GM19468 (cell line): ENCODE measurements at regions not wholly inside any gene's neighbourhood (a gene's known extent, or its start where the extent isn't known, plus 50 kb on each side); places are given as distances from the start of the nearest gene placed in this dataset.
"Not testable (repeated sequence)": the region's sequence is repeated elsewhere in the genome, so short reads cannot be mapped to it uniquely, and the experiment has no call there.

Experiments used
- ATAC-seq: cut with Tn5 transposase; IDR thresholded peaks from one replicate; pipeline ENCODE4 v1.9.1; 2021; ENCODE audit warnings: mild to moderate bottlenecking, moderate library complexity, moderate number of reproducible peaks; ENCODE audit not compliant: unreplicated experiment; ENCODE audit errors: extremely low read depth

DNA sequence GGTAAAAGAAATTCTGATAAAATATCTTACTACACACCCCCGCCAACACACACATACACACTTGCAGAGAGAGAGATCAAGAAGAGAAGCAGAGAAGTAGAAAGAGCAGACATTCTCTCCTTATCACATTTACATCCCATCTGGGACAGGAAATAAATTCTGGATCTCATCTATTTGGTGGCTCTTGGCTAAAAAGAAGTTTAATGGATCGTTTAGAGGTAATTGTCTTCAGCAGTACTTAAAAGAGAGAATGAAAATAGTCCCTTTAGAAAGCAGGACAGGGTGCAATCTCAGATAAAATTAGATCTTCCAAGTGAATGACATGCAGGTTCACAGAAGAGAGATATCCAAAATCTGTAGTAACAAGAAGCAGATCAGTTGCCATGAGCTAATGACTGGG lies 1392.5 kb downstream of the RAPGEF2 start:
- no peak for ATAC-seq

DNA sequence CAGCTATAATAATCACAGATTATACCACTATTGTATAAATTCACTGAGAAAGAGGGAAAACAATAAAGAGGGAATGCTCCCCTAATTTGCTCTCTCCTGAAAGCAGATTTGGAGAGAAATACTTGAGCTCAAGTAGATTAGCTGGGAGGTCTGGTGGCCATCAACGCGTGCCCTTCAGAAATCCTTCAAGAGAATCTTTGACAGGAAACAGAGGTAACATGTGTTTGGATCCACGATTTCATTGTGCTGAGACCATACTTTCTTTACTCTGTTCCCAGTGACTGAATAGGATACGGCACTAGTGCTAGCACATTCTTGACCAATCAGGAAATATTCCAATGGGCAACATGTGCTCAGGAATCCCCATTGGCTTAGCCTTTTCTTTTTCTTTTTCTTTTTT lies 1395.3 kb downstream of the RAPGEF2 start:
- ATAC-seq: no peak

DNA sequence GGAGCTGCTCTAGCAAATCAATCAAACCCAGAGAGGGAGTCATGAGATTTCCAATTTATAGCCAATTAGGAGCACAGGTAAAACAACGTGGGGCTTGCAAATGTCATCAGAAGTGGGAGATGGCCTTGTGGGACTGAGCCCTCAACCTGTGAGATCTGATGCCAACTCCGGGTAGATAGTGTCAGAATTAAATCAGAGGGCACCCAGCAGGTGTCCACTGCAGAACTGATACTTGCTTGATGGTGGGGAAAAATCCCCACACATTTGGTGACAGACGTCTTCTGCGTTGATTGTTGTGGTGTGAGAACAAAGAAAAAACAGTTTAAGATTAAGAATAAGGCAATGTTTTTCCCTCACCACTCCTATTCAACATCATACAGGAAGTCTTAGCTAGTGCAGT lies 1402.8 kb downstream of the RAPGEF2 start:
- no peak for ATAC-seq

DNA sequence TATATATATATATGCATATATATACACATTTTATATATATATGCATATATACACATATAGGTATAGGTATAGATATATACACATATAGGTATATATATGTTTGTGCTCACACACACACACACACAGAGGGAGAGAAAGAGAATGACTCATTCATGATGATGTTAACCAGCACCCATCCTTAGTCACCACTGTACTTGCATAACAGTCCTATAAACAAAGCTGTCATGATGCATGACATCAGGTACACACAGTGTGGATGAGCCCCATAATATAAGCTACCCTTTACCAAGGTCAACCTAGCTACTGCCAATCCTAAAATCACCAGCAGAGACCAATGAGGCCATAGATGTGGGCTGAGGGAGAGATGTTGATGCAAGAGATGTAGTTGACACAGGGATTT lies 1408.0 kb downstream of the RAPGEF2 start:
- ATAC-seq: no peak

DNA sequence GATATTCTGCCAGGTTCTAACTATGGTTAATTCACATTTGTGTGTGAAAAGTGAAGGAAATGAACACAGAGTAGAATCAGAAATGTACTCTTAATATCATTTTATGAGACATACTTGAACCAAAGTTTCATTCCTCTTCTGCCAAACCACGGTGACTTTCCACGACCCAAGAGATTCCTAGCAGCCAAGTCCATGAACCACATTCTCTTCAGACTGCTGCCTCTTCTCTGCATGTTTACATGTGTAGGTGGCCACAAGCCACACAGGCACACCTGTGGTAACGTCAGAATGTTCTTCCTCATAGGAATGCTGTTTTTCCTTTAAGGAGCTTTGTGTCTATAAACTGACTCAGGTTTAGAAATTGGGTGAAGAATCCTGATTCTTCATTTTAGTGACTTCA lies 1411.2 kb downstream of the RAPGEF2 start:
- ATAC-seq: no peak

DNA sequence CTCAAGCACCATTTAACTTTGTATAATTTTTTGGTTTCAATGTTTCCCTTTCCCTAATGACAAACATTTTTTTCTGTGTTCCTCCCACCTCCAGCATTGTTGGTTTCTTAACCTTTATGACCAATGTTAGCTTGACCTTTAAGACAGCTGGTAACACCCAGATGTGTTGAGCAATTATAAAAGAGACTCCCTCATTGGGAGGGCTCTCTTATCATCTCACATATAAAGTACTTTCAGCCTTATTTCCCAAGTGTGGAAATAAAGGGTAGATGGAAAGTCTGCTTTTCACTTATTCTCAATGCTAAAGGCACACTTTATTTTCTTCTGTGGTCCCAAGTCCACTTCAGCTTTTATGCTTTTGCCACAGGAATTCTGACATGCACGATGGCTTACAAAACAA lies 1420.4 kb downstream of the RAPGEF2 start:
- no peak for ATAC-seq

DNA sequence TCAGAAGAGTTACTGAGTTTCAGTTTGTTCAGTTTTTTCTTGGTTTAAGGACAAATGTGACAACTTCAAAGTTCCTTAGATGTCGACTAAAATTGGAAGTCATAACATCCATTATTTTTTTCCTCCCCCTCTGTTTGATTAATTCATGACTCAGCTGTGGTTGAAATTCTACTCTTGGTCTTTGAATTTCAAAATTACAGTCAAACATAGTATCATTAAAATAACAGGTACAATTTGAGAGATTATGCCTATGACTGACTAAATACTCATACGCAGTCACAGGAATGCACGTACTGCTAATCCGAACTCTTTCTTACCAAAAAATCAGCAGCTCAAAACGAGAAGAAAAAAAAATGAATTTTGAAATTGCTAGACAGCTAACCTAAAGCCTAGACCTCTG lies 1434.8 kb downstream of the RAPGEF2 start:
- no peak for ATAC-seq

DNA sequence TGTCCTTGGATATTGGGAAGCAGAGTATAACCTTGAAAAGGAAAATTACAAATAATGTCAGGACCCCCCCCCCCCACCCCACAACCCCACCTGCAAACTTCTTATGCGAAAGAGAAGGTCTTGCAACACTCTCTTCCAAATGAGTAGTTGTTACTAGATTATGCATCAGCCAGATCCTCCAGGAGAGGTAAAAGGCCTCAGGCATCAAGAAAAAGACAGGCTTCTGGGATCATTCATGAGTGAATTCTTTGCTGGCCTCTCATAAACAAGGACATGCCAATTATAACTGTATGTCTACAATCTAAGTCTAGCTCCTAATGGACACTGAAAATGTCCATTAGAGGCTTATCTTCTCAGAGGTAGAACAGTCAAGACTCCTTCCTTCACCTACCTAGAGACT lies 1443.3 kb downstream of the RAPGEF2 start:
- ATAC-seq: no peak

DNA sequence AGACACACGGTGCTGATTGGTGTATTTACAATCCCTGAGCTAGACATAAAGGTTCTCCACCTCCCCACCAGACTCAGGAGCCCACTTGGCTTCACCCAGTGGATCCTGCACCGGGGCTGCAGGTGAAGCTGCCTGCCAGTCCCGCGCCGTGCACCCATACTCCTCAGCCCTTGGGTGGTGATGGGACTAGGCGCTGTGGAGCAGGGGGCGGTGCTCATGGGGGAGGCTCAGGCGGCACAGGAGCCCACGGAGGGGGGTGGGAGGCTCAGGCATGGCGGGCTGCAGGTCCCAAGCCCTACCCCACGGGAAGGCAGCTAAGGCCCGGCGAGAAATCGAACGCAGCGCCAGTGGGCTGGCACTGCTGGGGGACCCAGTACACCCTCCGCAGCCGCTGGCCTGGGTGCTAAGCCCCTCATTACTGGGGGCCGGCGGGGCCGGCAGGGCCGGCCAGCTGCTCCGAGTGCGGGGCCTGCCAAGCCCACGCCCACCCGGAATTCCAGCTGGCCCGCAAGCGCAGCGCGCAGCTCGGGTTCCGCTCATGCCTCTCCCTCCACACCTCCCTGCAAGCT lies 1447.2 kb downstream of the RAPGEF2 start:
- not testable (repeated sequence) for ATAC-seq

DNA sequence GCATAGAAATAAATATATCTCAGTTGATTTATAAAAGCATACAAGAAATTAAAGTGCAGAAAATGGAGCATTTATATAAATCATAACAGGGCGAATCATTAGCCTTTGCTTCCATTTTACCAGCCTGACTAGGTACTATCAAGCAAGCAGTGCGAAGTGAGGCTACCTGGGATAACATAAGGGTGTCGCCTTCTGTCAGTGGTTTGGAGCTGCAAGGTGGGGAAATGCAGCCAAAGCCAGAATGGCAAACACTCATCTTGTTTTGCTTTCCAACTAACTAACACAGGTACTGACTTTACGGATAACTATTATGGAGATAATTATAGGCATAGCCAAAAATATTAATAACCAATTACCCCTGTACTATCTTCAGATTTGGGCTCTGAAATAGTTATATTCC lies 1459.8 kb downstream of the RAPGEF2 start:
- ATAC-seq: no peak

DNA sequence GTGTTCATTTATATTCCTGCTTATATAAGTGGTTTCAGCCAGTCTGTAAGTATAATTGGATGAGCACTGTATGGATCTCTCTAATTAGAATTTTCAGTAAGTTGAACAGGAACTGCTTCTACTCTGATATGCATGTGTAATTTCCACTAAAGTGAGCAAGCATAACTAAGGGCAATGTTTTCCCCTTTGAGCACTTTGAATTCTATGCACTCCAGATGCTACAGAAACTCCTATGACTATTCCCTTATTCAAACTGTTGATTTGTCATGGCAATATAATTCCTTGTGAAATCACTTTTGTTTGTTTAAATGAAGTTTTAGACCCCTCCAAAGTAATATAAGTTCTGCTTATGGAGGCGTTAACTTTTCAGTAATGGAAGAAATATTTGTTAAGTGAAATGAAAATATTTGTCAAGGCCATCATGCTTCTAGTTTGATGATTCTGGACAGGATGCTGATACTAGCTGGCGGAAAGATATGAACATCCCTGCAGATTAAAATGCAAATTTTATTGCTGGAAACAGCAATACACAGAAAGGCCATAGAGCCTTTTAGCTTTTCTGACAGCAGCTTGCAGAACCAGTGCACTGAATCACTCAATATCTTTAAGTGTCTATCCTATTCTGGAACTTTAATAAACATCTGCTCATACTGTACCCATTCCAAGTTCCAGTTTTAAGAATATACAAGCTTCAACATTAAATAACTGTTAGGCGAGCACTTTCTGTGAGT lies 1460.8 kb downstream of the RAPGEF2 start:
- ATAC-seq: no peak

DNA sequence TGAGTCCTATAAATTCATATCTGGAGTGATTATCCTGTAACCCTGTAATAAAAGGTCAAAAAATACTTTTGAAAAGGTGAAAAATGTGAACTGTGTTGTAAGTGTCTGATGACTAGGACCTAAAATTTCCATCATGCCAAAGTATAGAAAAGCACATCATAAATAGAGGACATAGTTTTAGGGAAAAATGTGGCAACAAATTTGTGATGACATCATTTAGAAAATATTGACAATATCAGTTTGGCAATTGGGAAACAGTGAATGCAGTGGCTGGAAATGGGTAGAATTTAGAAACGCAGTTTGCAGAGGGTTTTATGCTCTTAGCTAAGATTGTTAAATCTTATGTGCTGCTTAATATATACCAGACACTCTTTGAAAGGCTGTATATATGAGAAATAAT lies 1464.8 kb downstream of the RAPGEF2 start:
- no peak for ATAC-seq

DNA sequence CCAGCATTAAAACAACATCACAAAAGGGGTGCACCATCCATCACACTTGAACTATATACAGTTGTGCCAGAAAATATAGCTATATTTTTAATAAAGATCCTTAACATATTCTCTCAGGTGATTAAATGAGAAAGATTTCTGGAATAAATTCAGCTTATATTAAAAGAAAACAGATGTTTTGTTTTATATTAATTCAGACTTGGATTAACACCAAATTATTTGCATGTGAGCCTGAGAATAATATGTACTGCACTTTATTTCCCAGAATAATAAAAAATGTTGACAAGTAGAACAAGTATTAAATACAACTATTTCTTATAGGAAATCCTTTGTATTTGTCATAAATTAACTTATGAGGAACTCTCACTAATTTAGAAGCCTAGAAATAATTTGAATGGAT lies 1467.4 kb downstream of the RAPGEF2 start:
- ATAC-seq: no peak

DNA sequence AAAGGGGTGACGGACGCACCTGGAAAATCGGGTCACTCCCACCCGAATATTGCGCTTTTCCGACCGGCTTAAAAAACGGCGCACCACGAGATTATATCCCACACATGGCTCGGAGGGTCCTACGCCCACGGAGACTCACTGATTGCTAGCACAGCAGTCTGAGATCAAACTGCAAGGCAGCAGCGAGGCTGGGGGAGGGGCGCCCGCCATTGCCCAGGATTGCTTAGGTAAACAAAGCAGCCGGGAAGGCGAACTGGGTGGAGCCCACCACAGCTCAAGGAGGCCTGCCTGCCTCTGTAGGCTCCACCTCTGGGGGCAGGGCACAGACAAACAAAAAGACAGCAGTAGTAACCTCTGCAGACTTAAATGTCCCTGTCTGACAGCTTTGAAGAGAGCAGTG lies 1471.4 kb downstream of the RAPGEF2 start:
- ATAC-seq: not testable (repeated sequence)

DNA sequence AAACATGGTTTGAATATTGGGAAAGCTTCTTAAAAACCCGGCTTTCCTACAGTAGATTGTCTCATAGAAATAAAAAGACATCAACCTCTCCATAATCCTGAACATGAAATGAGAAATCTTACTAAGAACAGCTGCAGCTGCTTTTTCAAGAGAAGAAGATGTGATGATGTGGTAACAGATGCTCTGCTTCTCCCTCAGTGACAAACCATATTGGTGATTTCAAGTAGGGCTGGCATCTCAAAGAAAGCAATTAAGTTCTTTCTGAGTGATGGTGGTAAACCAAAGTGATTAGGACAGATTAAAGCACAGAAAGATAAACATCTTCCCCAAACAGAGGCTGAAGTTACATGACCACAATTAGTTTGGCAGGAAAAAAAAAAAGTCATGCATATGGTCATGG lies 1477.7 kb downstream of the RAPGEF2 start:
- ATAC-seq: no peak

DNA sequence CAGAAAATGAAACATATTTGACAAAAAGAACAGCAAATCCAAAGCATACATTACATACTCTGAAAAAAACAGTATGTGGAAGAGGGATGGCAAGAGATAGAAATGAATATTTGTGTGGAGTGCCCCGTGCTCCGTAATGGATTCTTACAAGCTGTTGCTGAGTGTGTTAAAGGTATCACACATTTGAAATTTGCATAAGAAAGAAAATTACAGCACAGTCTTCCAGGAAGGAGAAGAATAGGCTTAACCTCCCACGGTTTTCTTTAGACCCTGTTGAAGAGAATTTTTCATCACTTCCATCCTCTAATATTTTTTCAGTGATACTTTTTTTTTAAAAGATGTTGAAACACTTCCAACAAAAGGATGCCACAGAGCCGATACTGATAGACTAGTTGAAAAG lies 1489.4 kb downstream of the RAPGEF2 start:
- no peak for ATAC-seq

DNA sequence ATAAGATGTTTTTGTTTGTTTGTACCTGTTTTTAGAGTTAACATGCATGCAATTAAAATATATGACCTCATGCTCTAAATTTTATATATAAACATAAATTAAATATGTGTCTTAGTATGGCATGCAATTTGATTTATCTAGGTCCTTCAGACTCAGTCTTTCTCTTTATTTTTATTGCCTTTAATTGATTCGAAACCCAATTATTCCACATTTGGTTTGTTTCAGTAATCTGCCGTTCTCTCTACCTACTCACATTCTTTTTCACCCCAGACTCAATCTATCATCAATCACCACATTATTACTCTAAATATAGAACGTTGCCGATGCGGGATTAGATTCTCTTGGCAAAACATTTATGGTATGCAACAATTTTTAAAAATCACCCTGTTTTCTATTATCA lies 1492.8 kb downstream of the RAPGEF2 start:
- no peak for ATAC-seq

DNA sequence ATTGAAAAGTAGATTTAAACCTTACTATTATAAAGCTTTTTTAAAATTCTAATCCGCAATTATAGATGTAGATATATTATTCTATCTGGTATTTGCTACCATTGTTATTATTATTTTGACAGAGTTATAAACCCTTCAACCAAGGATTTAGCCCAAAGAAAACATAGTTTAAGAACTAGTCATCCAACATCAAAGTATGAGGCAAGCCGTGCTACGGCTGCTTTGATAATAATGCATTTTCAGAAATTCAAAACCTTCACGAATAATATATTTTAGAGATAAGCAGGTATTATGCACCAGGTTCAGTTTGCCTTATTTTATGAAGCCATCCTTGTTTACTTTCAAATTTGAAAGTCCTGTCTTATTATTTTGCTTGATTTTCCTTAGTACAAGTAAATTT lies 1501.7 kb downstream of the RAPGEF2 start:
- ATAC-seq: no peak

DNA sequence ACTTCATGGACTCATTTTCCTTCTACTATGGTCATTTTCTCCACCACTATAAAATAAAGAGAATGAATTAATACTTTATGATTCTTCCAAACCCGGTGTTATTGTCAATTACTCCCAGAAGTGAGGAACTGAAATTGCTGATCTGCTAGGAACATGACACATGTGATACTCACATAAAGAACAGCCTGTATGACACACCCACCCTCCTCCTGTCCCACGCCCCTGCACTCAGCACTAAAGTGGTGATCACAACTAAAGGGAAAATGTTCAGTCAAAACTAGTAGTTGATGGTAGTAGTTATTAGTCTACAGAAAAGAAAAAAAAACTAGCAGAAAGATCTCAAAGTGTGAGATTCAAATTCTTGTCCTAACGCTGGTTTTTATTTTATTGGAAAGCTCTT lies 1508.3 kb downstream of the RAPGEF2 start:
- no peak for ATAC-seq

DNA sequence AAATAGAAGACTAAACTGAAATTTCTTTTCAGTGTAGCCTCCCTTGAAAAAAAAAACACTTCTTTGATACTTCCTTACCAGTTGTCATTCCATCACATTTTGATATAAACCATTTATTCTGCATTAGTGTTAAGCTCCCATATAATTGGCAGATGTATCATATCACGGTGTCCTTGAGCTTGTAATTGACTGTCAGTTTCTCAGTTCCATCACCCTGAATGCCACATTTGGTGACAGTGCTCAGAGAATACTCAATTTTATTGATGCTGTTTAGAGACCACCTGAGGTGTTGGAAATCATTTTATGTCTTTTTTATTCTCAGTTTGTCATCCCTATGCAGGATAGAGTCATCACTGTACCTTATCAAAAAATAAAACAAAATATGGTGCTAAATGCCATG lies 1528.2 kb downstream of the RAPGEF2 start:
- ATAC-seq: no peak

DNA sequence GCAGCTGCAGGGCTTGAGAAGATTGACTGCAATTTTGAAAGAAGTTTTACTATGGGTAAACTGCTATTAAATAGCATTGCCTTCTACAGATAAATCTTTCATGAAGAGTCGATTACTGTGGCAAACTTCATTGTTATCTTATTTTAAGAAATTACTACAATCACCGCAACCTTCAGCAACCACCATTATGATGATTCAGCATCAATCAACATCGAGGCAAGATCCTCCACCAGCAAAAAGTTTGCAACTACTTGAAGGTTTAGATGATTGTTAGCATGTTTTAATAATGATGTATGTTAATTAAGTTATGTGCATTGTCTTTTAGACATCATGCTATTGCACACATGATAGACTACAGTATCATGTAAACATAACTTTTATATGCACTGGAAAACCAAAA lies 1511.0 kb downstream of the FSTL5 start:
- no peak for ATAC-seq

DNA sequence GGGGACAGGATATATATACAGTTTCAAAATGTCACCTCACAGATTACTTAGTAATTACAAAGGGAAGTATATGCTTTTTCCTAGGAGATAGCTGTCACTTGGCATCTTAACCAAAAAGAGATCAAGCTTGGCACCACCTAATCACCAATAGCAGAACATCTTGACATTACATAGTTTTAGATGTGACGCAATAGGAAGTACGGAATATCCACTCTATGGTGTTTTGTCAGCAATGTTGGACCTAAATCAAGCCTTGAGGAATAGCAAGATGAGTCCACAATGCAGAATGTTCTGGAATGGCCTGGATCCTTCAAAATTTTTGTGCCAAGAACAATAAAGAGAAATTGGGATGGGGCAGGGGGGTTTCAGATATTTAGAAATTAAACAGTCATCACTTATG lies 1488.2 kb downstream of the FSTL5 start:
- no peak for ATAC-seq
